ENCODE measurements at regions not wholly inside any gene's neighbourhood (a gene's known extent, or its start where the extent isn't known, plus 50 kb on each side); places are given as distances from the start of the nearest gene placed in this dataset.
"Not testable (repeated sequence)": the region's sequence is repeated elsewhere in the genome, so short reads cannot be mapped to it uniquely, and the experiment has no call there.

DNA sequence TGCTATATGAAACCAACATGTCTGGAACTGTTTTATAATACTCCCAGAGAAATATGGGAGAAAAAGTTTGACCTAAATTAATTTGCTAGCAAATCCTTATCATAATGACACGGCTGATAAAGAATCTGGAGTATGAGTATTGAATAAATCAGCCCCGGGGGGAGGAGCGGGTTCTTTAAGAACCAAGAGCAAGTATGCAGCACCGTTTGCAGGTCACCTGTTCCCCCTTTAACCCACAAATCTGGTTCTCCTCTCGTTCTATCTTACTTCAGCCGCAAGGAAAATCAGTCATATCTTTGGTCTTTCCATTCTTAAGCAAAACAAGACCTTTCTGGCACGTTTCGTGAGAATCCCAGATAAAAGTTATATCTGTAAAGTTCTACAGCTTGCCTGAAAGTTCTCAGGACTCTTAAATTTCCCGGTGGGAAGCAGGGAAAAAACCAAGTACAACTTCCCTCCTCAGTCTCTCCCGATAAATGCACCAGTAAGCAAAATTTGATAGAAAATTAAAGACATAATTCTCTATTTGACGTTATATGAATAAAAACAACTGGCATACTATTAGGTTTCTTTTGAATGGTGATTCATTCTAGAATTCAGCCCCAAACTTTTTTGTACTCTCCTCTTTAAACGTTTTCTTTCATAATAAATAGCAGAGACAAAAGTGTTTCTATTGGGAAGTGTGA lies 348.6 kb downstream of the ZBBX start:
- no peak for DNase-seq
- TF ChIP-seq, protein P1, sequence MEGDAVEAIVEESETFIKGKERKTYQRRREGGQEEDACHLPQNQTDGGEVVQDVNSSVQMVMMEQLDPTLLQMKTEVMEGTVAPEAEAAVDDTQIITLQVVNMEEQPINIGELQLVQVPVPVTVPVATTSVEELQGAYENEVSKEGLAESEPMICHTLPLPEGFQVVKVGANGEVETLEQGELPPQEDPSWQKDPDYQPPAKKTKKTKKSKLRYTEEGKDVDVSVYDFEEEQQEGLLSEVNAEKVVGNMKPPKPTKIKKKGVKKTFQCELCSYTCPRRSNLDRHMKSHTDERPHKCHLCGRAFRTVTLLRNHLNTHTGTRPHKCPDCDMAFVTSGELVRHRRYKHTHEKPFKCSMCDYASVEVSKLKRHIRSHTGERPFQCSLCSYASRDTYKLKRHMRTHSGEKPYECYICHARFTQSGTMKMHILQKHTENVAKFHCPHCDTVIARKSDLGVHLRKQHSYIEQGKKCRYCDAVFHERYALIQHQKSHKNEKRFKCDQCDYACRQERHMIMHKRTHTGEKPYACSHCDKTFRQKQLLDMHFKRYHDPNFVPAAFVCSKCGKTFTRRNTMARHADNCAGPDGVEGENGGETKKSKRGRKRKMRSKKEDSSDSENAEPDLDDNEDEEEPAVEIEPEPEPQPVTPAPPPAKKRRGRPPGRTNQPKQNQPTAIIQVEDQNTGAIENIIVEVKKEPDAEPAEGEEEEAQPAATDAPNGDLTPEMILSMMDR (IDR thresholded peaks at IDR 0.05) = no peak
- Mint-ChIP-seq H3K9me3 (no peaks in the 10 kb centered on the region; the same call in 1 of the 2 replicates), H3K36me3 (ENCODE audit: low read depth) (no peaks in the 10 kb centered on the region), H3K27ac (no peak overlapping the region), H3K4me3 (no peak overlapping the region), H3K27me3 (ENCODE audit: insufficient read depth) (no peaks in the 10 kb centered on the region; the same call in 1 of the 2 replicates), H3K4me1 (ENCODE audit: low read depth) (no peaks in the 10 kb centered on the region)

DNA sequence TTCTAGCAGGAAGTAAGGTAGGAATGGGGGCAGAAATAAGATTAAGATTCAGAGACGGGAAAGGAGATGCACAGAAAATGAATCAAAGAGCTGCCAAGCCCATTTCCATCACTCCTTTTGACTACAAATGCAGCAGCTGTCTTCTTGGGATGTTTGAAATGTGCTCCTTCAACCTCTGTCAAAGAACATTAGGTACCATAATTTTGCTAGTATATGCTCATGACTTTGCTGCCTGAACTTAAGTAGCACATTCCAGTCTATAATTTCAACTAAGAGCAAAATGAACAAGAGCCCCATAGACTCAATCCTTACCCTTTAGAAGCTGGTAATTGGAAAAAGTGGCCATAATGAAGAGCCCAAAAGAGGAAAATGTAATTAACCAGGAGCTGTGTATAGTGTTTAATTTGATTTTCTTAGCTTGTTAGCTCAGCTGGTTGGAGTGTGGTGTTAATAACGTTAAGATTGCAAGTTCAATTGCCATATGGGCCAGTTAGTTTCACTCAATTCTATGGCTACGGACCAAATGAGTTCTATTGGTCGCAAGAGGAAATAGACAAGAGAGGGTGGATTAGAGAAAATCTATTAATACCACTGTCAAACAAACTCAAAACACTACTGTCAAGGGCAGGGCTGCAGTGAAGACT lies 349.9 kb downstream of the ZBBX start:
- no peak overlapping the region for H3K27ac Mint-ChIP-seq
- H3K9me3 Mint-ChIP-seq = no peaks in the 10 kb centered on the region; the same call in 1 of the 2 replicates
- TF ChIP-seq, protein P1 (IDR thresholded peaks at IDR 0.05) = no peak

DNA sequence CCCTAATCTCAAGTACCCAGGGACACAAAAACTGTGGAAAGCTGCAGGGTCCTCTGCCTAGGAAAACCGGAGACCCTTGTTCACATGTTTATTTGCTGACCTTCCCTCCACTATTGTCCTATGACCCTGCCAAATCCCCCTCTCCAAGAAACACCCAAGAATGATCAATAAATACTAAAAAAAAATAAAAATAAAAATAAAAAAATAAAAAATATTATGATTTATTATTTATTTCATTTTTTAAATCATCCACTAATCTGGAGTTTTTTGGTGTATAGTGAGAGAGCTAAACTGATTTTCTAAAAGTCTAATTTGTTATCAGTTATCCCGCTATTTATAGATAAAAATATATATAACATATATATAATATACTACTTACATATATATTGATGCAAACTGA lies 360.6 kb downstream of the ZBBX start:
- H3K27me3 Mint-ChIP-seq (ENCODE audit: insufficient read depth); DNase-seq; H3K4me1 Mint-ChIP-seq (ENCODE audit: low read depth); H3K36me3 Mint-ChIP-seq (ENCODE audit: low read depth); H3K27ac Mint-ChIP-seq; H3K9me3 Mint-ChIP-seq; H3K4me3 Mint-ChIP-seq: not testable (repeated sequence)

More for the DNA sequence above, 349.9 kb downstream of the ZBBX start:
- H3K27me3 Mint-ChIP-seq (ENCODE audit: insufficient read depth) = no peaks in the 10 kb centered on the region; the same call in 1 of the 2 replicates
- no peak overlapping the region for H3K4me3 Mint-ChIP-seq
- H3K36me3 Mint-ChIP-seq (ENCODE audit: low read depth) = no peaks in the 10 kb centered on the region
- no peaks in the 10 kb centered on the region for H3K4me1 Mint-ChIP-seq (ENCODE audit: low read depth)
- no peak for DNase-seq

DNA sequence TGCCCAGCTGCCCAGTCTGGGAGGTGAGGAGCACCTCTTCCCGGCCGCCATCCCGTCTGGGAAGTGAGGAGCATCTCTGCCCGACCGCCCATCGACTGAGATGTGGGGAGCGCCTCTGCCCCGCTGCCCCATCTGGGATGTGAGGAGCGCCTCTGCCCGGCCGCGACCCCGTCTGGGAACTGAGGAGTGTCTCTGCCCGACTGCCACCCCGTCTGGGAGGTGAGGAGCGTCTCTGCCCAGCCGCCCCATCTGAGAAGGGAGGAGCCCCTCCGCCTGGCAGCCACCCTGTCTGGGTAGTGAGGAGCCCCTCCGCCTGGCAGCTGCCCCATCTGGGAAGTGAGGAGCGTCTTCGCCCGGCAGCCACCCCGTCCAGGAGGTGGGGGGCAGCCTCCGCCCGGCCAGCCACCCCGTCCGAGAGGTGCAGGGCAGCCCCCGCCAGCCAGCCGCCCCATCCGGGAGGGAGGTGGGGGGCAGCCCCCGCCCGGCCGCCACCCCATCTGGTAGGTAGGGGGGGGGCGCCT lies 361.4 kb downstream of the ZBBX start:
- not testable (repeated sequence) for H3K4me3 Mint-ChIP-seq; H3K27ac Mint-ChIP-seq; H3K27me3 Mint-ChIP-seq (ENCODE audit: insufficient read depth); H3K36me3 Mint-ChIP-seq (ENCODE audit: low read depth); DNase-seq; H3K4me1 Mint-ChIP-seq (ENCODE audit: low read depth); H3K9me3 Mint-ChIP-seq

DNA sequence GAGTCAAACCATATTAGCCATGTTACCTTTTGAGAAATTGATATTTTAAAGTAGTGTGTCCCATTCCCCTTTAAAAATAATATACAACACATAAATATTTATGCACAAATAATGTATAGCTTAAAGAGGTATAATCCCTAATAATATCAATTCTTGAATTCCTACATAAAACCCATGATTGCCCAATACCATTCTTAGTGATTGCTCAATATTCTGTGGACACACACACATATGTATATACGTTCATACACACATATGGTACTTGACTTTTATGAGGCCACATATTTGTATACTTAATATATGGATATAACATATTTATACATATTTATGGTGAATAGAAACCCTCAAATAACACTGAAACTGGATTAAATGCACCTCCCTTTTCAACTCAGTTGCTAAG lies 367.4 kb downstream of the ZBBX start:
- H3K4me1 Mint-ChIP-seq (ENCODE audit: low read depth) = no peaks in the 10 kb centered on the region
- no peak overlapping the region for H3K4me3 Mint-ChIP-seq
- H3K27ac Mint-ChIP-seq = no peak overlapping the region
- H3K9me3 Mint-ChIP-seq = peaks cover 16% of the 10 kb centered on the region
- no peaks in the 10 kb centered on the region for H3K27me3 Mint-ChIP-seq (ENCODE audit: insufficient read depth)
- no peaks in the 10 kb centered on the region for H3K36me3 Mint-ChIP-seq (ENCODE audit: low read depth)
- no peak for DNase-seq
- TF ChIP-seq, protein P1 (IDR thresholded peaks at IDR 0.05) = no peak

DNA sequence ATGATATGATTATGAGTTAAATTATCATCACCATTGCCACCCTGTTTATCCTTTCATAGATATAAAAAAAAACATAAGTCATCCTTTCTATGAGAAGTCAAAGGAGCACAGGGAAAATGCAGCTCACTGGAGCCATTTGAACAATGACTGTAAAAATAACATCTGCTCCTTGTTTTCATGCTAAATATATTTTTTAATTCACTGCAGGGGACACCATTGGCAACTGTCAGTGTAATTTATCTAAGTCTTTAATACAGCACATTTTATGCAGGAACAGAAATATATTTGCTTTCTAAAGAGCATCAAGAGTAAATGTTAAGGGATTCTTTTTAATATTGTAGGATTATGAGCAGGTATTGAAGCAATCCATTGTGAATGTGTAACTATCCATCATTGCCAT lies 371.3 kb downstream of the ZBBX start:
- no peak overlapping the region for H3K4me3 Mint-ChIP-seq
- no peaks in the 10 kb centered on the region for H3K36me3 Mint-ChIP-seq (ENCODE audit: low read depth)
- no peak for DNase-seq
- no peak overlapping the region for H3K27ac Mint-ChIP-seq
- H3K9me3 Mint-ChIP-seq = peaks cover 12% of the 10 kb centered on the region
- H3K27me3 Mint-ChIP-seq (ENCODE audit: insufficient read depth) = no peaks in the 10 kb centered on the region
- H3K4me1 Mint-ChIP-seq (ENCODE audit: low read depth) = no peaks in the 10 kb centered on the region
- TF ChIP-seq, protein P1 (IDR thresholded peaks at IDR 0.05) = no peak

All from HFFc6 (cell line).